MM.1S (cell line): ENCODE measurements at regions not wholly inside any gene's neighbourhood (a gene's known extent, or its start where the extent isn't known, plus 50 kb on each side); places are given as distances from the start of the nearest gene placed in this dataset.

Experiments
- CTCF ChIP-seq: fragments of 300-600 bp; sonication (generic); IDR thresholded peaks from 2 replicates; pipeline ENCODE4 v1.5.1; 2016; ENCODE audit warnings: antibody characterized with exemption, low read length, mixed read lengths
- EZH2 ChIP-seq: fragments of 300-600 bp; sonication (generic); optimal IDR thresholded peaks from 2 replicates; pipeline ENCODE3; 2017; ENCODE audit warnings: low read depth, mild to moderate bottlenecking, antibody characterized with exemption, low read length, mixed read lengths
- EZH2phosphoT487 ChIP-seq: fragments of 300-600 bp; sonication (generic); IDR thresholded peaks from 2 replicates; pipeline ENCODE4 v1.6.1; 2018; ENCODE audit warnings: antibody characterized with exemption, low read length

GRCh38 chr20:51926670-51927305, 124.5 kb upstream of the SALL4 start:
- TF ChIP-seq EZH2 (no peak), CTCF (no peak), EZH2phosphoT487 (no peak)
